Retinal pigment epithelial cell (primary cell): ENCODE measurements at regions not wholly inside any gene's neighbourhood (a gene's known extent, or its start where the extent isn't known, plus 50 kb on each side); places are given as distances from the start of the nearest gene placed in this dataset.
"Not testable (repeated sequence)": the region's sequence is repeated elsewhere in the genome, so short reads cannot be mapped to it uniquely, and the experiment has no call there.

Source experiments
- DNase-seq: peaks from one replicate; pipeline ENCODE4 v3.0.0-alpha.2; 2010; ENCODE audit warnings: low read depth
- H3K4me3 ChIP-seq: 2 replicates; pipeline ENCODE4 v1.5.1; 2011; ENCODE audit warnings: mild to moderate bottlenecking, low read length, control low read depth, moderate library complexity
- CTCF ChIP-seq: conservative IDR thresholded peaks from 2 replicates; pipeline ENCODE4 v1.5.1; 2011; ENCODE audit warnings: low read depth, low read length, control low read depth, inconsistent platforms

- no peak overlapping the region for H3K4me3 ChIP-seq
- no peak for DNase-seq
- no peak for TF ChIP-seq CTCF
Observed at GRCh38 chr2:122326471-122326870, 571.0 kb downstream of the TSN start.

GRCh38 chr2:122328816-122329215 lies 573.4 kb downstream of the TSN start:
- TF ChIP-seq CTCF, result no peak
- DNase-seq, result peak; percentile 10
- H3K4me3 ChIP-seq, result no peak overlapping the region

- no peak for TF ChIP-seq CTCF
- no peak overlapping the region for H3K4me3 ChIP-seq
Observed at GRCh38 chr2:122329278-122329677, 573.8 kb downstream of the TSN start.

GRCh38 chr2:122333932-122334331 lies 578.5 kb downstream of the TSN start:
- no peak for TF ChIP-seq CTCF
- DNase-seq, result no peak
- no peak overlapping the region for H3K4me3 ChIP-seq

More at GRCh38 chr2:122329278-122329677, 573.8 kb downstream of the TSN start:
- peak; percentile 27 for DNase-seq

GRCh38 chr2:122338000-122338399 lies 582.5 kb downstream of the TSN start:
- TF ChIP-seq CTCF, result no peak
- DNase-seq, result no peak
- H3K4me3 ChIP-seq, result no peak overlapping the region

GRCh38 chr2:122340246-122340645 lies 584.8 kb downstream of the TSN start:
- H3K4me3 ChIP-seq, result no peak overlapping the region
- no peak for DNase-seq
- no peak for TF ChIP-seq CTCF

- H3K4me3 ChIP-seq, result no peak overlapping the region
- no peak for TF ChIP-seq CTCF
- DNase-seq, result no peak
Observed at GRCh38 chr2:122341007-122341406, 585.6 kb downstream of the TSN start.

GRCh38 chr2:122352151-122352550 lies 596.7 kb downstream of the TSN start:
- not testable (repeated sequence) for DNase-seq, H3K4me3 ChIP-seq
